Loucy (cell line): ENCODE measurements at regions not wholly inside any gene's neighbourhood (a gene's known extent, or its start where the extent isn't known, plus 50 kb on each side); places are given as distances from the start of the nearest gene placed in this dataset.
A peak's percentile ranks its signal among the peaks of the same experiment; 100 is the strongest.

Experiments used
- H2AFZ ChIP-seq: fragments of 200-600 bp; sonication (generic); 2 replicates; pipeline ENCODE4 v1.6.0; 2016; ENCODE audit warnings: antibody characterized with exemption, mild to moderate bottlenecking, low read length, moderate library complexity
- H3F3A ChIP-seq: fragments of 200-600 bp; 2 replicates; pipeline ENCODE4 v1.6.0; 2016; ENCODE audit warnings: antibody characterized with exemption, low read depth, mild to moderate bottlenecking
- H3K27me3 ChIP-seq: fragments of 200-600 bp; sonication (generic); 2 replicates; pipeline ENCODE4 v1.6.1; 2014; ENCODE audit warnings: low read length, mild to moderate bottlenecking; ENCODE audit not compliant: insufficient read depth, poor library complexity, severe bottlenecking
- H3K36me3 ChIP-seq: fragments of 200-600 bp; sonication (generic); 2 replicates; pipeline ENCODE4 v1.6.1; 2016; ENCODE audit warnings: low read length; ENCODE audit not compliant: insufficient read depth
- H3K4me1 ChIP-seq: fragments of 200-600 bp; sonication (generic); 2 replicates; pipeline ENCODE4 v1.5.1; 2014; ENCODE audit warnings: low read length, mild to moderate bottlenecking; ENCODE audit not compliant: insufficient read depth, poor library complexity, severe bottlenecking
- H3K4me2 ChIP-seq: fragments of 200-600 bp; sonication (generic); 2 replicates; pipeline ENCODE4 v1.6.0; 2014; ENCODE audit warnings: antibody characterized with exemption, low read length, low read depth, mild to moderate bottlenecking; ENCODE audit not compliant: poor library complexity, severe bottlenecking
- H3K4me3 ChIP-seq: fragments of 200-600 bp; sonication (generic); 2 replicates; pipeline ENCODE4 v1.5.1; 2014; ENCODE audit warnings: low read length, mild to moderate bottlenecking, mixed read lengths; ENCODE audit not compliant: poor library complexity, severe bottlenecking
- H3K79me2 ChIP-seq: fragments of 200-600 bp; sonication (generic); 2 replicates; pipeline ENCODE4 v1.6.1; 2014; ENCODE audit warnings: low read length; ENCODE audit not compliant: insufficient read depth
- H3K9ac ChIP-seq: fragments of 200-600 bp; sonication (generic); 2 replicates; pipeline ENCODE4 v1.6.0; 2014; ENCODE audit warnings: mild to moderate bottlenecking, low read depth, low read length, moderate library complexity; ENCODE audit not compliant: poor library complexity, severe bottlenecking
- H3K9me2 ChIP-seq: fragments of 200-600 bp; sonication (generic); replicated peaks from 2 replicates; pipeline ENCODE4 v1.6.1; 2016; ENCODE audit warnings: low read depth, low read length, mixed read lengths
- H3K9me3 ChIP-seq: fragments of 200-600 bp; sonication (generic); 2 replicates; pipeline ENCODE4 v1.6.1; 2014; ENCODE audit warnings: mild to moderate bottlenecking, antibody characterized with exemption, low read length, low read depth; ENCODE audit not compliant: insufficient read depth
- H4K20me1 ChIP-seq: fragments of 200-600 bp; sonication (generic); 2 replicates; pipeline ENCODE4 v1.6.0; 2014; ENCODE audit warnings: antibody characterized with exemption, low read length, mild to moderate bottlenecking; ENCODE audit not compliant: insufficient read depth, poor library complexity, severe bottlenecking
- EZH2phosphoT487 ChIP-seq: fragments of 200-600 bp; IDR thresholded peaks from 2 replicates; pipeline ENCODE4 v1.6.1; 2018; ENCODE audit warnings: antibody characterized with exemption, mild to moderate bottlenecking, moderate library complexity, borderline replicate concordance
- TF ChIP-seq, protein P1 (sequence below): fragments of 200-600 bp; sonication (generic); conservative IDR thresholded peaks from 2 replicates; pipeline ENCODE4 v1.5.1; 2014; ENCODE audit warnings: mild to moderate bottlenecking, antibody characterized with exemption, low read length

DNA sequence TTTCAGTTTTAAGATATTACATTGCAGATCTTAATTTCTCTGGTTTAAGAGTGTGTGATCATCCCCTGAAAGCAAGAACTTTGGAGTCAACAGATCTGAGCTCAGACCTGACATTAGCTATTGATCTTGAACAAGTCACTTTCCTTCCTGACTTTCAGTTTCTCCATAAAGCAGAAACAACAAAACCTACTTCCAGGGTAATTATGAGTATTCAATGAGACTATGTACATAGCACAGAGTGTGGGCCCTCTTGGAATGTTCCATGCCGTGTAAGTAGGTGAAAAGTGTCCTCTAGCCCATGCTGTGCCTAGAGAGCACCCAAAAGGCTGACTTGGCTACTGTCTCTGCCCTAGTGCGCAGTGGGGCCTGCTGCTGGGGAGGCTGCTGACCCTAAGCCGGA lies 188.0 kb upstream of the RPL34 start:
- Histone ChIP-seq H3K4me2 (peak overlapping the region; percentile 4), H3K27me3 (no peaks in the 10 kb centered on the region), H3K9ac (no peak overlapping the region), H3K36me3 (no peaks in the 10 kb centered on the region), H4K20me1 (no peaks in the 10 kb centered on the region), H3K9me3 (no peaks in the 10 kb centered on the region), H3K4me3 (no peak overlapping the region), H3K4me1 (peaks cover 30% of the 10 kb centered on the region), H2AFZ (peak overlapping the region; percentile 40; the same call in 1 of the 2 replicates), H3K9me2 (no peaks in the 10 kb centered on the region), H3F3A (peaks cover 11% of the 10 kb centered on the region; the same call in 1 of the 2 replicates), H3K79me2 (no peaks in the 10 kb centered on the region)
- TF ChIP-seq, protein P1, sequence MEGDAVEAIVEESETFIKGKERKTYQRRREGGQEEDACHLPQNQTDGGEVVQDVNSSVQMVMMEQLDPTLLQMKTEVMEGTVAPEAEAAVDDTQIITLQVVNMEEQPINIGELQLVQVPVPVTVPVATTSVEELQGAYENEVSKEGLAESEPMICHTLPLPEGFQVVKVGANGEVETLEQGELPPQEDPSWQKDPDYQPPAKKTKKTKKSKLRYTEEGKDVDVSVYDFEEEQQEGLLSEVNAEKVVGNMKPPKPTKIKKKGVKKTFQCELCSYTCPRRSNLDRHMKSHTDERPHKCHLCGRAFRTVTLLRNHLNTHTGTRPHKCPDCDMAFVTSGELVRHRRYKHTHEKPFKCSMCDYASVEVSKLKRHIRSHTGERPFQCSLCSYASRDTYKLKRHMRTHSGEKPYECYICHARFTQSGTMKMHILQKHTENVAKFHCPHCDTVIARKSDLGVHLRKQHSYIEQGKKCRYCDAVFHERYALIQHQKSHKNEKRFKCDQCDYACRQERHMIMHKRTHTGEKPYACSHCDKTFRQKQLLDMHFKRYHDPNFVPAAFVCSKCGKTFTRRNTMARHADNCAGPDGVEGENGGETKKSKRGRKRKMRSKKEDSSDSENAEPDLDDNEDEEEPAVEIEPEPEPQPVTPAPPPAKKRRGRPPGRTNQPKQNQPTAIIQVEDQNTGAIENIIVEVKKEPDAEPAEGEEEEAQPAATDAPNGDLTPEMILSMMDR, result no peak
- TF ChIP-seq EZH2phosphoT487, result no peak

DNA sequence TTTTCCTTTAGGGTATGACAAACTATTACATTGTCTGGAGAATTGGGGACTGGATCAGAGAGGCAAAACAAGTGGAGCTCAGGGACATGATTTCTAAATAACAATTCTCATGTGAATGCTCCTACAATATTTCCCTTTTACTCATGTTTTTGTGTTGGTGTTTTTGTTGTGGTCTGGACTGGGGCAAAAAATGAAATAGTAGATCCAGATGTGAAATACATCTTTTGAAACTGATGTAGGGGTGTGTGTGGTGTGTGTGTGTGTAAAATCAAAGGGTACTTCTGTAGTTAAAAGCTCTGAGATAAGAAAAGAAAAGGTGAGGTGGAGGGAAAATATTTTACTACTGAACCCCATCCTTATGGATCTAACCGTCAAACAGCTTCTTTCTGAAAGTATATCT lies 188.4 kb upstream of the RPL34 start:
- no peaks in the 10 kb centered on the region for H3K9me3 ChIP-seq
- no peak overlapping the region for H3K9ac ChIP-seq
- TF ChIP-seq, protein P1, result no peak
- TF ChIP-seq EZH2phosphoT487, result no peak
- peak overlapping the region; percentile 40; the same call in 1 of the 2 replicates for H2AFZ ChIP-seq
- H3K9me2 ChIP-seq, result no peaks in the 10 kb centered on the region
- H3K4me3 ChIP-seq, result no peak overlapping the region
- peaks cover 11% of the 10 kb centered on the region; the same call in 1 of the 2 replicates for H3F3A ChIP-seq
- no peaks in the 10 kb centered on the region for H3K36me3 ChIP-seq
- no peaks in the 10 kb centered on the region for H3K27me3 ChIP-seq
- H3K4me2 ChIP-seq, result no peak overlapping the region
- no peaks in the 10 kb centered on the region for H3K79me2 ChIP-seq
- no peaks in the 10 kb centered on the region for H4K20me1 ChIP-seq
- peaks cover 30% of the 10 kb centered on the region for H3K4me1 ChIP-seq

GRCh38 chr4:108430921-108431320 lies 189.5 kb upstream of the RPL34 start:
- H3K9me3 ChIP-seq, result no peaks in the 10 kb centered on the region
- no peaks in the 10 kb centered on the region for H3K36me3 ChIP-seq
- no peaks in the 10 kb centered on the region for H4K20me1 ChIP-seq
- H3K4me1 ChIP-seq, result peaks cover 30% of the 10 kb centered on the region
- TF ChIP-seq EZH2phosphoT487, result no peak
- TF ChIP-seq, protein P1, result no peak
- H3K9ac ChIP-seq, result no peak overlapping the region
- H3K4me3 ChIP-seq, result no peak overlapping the region
- peaks cover 11% of the 10 kb centered on the region; the same call in 1 of the 2 replicates for H3F3A ChIP-seq
- H3K79me2 ChIP-seq, result no peaks in the 10 kb centered on the region
- H2AFZ ChIP-seq, result no peak overlapping the region
- no peaks in the 10 kb centered on the region for H3K9me2 ChIP-seq
- no peak overlapping the region for H3K4me2 ChIP-seq
- H3K27me3 ChIP-seq, result no peaks in the 10 kb centered on the region
